ENCODE measurements at regions not wholly inside any gene's neighbourhood (a gene's known extent, or its start where the extent isn't known, plus 50 kb on each side); places are given as distances from the start of the nearest gene placed in this dataset.

GRCh38 chr5:101535626-101536025 is 632.5 kb upstream of the ST8SIA4 start:
- Histone ChIP-seq H3K4me3 (no peak overlapping the region), H3K4me1 (ENCODE audit: insufficient read depth) (0 out of 2 replicates have a peak, but pooled peaks cover 4% of the 10 kb centered on the region), H3K27ac (ENCODE audit: low read depth) (no peak overlapping the region), H3K4me2 (no peak overlapping the region), H3K27me3 (ENCODE audit: insufficient read depth) (no peaks in the 10 kb centered on the region), H3K9me2 (ENCODE audit: insufficient read depth) (peaks cover 12% of the 10 kb centered on the region), H4K20me1 (replicated peaks; ENCODE audit: insufficient read depth) (no peaks in the 10 kb centered on the region), H3K79me2 (replicated peaks; ENCODE audit: insufficient read depth) (no peaks in the 10 kb centered on the region), H2AFZ (no peak overlapping the region), H3F3A (replicated peaks; ENCODE audit: low read depth) (no peaks in the 10 kb centered on the region), H3K36me3 (ENCODE audit: insufficient read depth) (no peaks in the 10 kb centered on the region)
- no peak overlapping the region for H3K27ac Mint-ChIP-seq
- H3K36me3 Mint-ChIP-seq (ENCODE audit: low read depth), result peaks cover 3% of the 10 kb centered on the region; the same call in 1 of the 3 replicates
- H3K4me3 Mint-ChIP-seq, result no peak overlapping the region
- TF ChIP-seq EZH2 (IDR thresholded peaks at IDR 0.05; ENCODE audit: low read depth, unreplicated experiment), result no peak
- TF ChIP-seq EZH2phosphoT487 (IDR thresholded peaks at IDR 0.05; ENCODE audit: unreplicated experiment), result no peak
- TF ChIP-seq POLR2AphosphoS5 (IDR thresholded peaks at IDR 0.05; ENCODE audit: low read depth), result no peak
- TF ChIP-seq ZNF114 (CRISPR knock-in tag; IDR thresholded peaks at IDR 0.05), result no peak
- TF ChIP-seq, protein P1, sequence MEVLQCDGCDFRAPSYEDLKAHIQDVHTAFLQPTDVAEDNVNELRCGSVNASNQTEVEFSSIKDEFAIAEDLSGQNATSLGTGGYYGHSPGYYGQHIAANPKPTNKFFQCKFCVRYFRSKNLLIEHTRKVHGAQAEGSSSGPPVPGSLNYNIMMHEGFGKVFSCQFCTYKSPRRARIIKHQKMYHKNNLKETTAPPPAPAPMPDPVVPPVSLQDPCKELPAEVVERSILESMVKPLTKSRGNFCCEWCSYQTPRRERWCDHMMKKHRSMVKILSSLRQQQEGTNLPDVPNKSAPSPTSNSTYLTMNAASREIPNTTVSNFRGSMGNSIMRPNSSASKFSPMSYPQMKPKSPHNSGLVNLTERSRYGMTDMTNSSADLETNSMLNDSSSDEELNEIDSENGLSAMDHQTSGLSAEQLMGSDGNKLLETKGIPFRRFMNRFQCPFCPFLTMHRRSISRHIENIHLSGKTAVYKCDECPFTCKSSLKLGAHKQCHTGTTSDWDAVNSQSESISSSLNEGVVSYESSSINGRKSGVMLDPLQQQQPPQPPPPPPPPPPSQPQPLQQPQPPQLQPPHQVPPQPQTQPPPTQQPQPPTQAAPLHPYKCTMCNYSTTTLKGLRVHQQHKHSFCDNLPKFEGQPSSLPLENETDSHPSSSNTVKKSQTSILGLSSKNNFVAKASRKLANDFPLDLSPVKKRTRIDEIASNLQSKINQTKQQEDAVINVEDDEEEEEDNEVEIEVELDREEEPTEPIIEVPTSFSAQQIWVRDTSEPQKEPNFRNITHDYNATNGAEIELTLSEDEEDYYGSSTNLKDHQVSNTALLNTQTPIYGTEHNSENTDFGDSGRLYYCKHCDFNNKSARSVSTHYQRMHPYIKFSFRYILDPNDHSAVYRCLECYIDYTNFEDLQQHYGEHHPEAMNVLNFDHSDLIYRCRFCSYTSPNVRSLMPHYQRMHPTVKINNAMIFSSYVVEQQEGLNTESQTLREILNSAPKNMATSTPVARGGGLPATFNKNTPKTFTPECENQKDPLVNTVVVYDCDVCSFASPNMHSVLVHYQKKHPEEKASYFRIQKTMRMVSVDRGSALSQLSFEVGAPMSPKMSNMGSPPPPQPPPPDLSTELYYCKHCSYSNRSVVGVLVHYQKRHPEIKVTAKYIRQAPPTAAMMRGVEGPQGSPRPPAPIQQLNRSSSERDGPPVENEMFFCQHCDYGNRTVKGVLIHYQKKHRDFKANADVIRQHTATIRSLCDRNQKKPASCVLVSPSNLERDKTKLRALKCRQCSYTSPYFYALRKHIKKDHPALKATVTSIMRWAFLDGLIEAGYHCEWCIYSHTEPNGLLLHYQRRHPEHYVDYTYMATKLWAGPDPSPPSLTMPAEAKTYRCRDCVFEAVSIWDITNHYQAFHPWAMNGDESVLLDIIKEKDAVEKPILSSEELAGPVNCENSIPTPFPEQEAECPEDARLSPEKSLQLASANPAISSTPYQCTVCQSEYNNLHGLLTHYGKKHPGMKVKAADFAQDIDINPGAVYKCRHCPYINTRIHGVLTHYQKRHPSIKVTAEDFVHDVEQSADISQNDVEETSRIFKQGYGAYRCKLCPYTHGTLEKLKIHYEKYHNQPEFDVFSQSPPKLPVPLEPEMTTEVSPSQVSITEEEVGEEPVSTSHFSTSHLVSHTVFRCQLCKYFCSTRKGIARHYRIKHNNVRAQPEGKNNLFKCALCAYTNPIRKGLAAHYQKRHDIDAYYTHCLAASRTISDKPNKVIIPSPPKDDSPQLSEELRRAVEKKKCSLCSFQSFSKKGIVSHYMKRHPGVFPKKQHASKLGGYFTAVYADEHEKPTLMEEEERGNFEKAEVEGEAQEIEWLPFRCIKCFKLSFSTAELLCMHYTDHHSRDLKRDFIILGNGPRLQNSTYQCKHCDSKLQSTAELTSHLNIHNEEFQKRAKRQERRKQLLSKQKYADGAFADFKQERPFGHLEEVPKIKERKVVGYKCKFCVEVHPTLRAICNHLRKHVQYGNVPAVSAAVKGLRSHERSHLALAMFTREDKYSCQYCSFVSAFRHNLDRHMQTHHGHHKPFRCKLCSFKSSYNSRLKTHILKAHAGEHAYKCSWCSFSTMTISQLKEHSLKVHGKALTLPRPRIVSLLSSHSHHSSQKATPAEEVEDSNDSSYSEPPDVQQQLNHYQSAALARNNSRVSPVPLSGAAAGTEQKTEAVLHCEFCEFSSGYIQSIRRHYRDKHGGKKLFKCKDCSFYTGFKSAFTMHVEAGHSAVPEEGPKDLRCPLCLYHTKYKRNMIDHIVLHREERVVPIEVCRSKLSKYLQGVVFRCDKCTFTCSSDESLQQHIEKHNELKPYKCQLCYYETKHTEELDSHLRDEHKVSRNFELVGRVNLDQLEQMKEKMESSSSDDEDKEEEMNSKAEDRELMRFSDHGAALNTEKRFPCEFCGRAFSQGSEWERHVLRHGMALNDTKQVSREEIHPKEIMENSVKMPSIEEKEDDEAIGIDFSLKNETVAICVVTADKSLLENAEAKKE (CRISPR knock-in tag; IDR thresholded peaks at IDR 0.05), result no peak
- no peak for TF ChIP-seq CREB1 (CRISPR knock-in tag; IDR thresholded peaks at IDR 0.05; ENCODE audit: low read depth)
- TF ChIP-seq, protein P2, sequence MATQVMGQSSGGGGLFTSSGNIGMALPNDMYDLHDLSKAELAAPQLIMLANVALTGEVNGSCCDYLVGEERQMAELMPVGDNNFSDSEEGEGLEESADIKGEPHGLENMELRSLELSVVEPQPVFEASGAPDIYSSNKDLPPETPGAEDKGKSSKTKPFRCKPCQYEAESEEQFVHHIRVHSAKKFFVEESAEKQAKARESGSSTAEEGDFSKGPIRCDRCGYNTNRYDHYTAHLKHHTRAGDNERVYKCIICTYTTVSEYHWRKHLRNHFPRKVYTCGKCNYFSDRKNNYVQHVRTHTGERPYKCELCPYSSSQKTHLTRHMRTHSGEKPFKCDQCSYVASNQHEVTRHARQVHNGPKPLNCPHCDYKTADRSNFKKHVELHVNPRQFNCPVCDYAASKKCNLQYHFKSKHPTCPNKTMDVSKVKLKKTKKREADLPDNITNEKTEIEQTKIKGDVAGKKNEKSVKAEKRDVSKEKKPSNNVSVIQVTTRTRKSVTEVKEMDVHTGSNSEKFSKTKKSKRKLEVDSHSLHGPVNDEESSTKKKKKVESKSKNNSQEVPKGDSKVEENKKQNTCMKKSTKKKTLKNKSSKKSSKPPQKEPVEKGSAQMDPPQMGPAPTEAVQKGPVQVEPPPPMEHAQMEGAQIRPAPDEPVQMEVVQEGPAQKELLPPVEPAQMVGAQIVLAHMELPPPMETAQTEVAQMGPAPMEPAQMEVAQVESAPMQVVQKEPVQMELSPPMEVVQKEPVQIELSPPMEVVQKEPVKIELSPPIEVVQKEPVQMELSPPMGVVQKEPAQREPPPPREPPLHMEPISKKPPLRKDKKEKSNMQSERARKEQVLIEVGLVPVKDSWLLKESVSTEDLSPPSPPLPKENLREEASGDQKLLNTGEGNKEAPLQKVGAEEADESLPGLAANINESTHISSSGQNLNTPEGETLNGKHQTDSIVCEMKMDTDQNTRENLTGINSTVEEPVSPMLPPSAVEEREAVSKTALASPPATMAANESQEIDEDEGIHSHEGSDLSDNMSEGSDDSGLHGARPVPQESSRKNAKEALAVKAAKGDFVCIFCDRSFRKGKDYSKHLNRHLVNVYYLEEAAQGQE (IDR thresholded peaks at IDR 0.05; ENCODE audit: unreplicated experiment), result no peak
- TF ChIP-seq JUNB (IDR thresholded peaks at IDR 0.05; ENCODE audit: unreplicated experiment), result no peak
- TF ChIP-seq STAT1 (IDR thresholded peaks at IDR 0.05; ENCODE audit: unreplicated experiment), result no peak
- TF ChIP-seq, protein P3, sequence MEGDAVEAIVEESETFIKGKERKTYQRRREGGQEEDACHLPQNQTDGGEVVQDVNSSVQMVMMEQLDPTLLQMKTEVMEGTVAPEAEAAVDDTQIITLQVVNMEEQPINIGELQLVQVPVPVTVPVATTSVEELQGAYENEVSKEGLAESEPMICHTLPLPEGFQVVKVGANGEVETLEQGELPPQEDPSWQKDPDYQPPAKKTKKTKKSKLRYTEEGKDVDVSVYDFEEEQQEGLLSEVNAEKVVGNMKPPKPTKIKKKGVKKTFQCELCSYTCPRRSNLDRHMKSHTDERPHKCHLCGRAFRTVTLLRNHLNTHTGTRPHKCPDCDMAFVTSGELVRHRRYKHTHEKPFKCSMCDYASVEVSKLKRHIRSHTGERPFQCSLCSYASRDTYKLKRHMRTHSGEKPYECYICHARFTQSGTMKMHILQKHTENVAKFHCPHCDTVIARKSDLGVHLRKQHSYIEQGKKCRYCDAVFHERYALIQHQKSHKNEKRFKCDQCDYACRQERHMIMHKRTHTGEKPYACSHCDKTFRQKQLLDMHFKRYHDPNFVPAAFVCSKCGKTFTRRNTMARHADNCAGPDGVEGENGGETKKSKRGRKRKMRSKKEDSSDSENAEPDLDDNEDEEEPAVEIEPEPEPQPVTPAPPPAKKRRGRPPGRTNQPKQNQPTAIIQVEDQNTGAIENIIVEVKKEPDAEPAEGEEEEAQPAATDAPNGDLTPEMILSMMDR (conservative IDR thresholded peaks at IDR 0.05; ENCODE audit: low read depth in 2 of 2), result no peak
- no peak for TF ChIP-seq ETS1 (IDR thresholded peaks at IDR 0.05)
- no peak for TF ChIP-seq NANOG (IDR thresholded peaks at IDR 0.05; ENCODE audit: borderline replicate concordance)
- TF ChIP-seq ZNF331 (CRISPR knock-in tag; IDR thresholded peaks at IDR 0.05; ENCODE audit: low read depth), result no peak
- DNase-seq (ENCODE audit: low spot score) (no peak), ATAC-seq (no peak)
- no peaks in the 10 kb centered on the region; the same call in 2 of the 3 replicates for H3K9me3 Mint-ChIP-seq
- H3K4me1 Mint-ChIP-seq, result peaks cover 8% of the 10 kb centered on the region; the same call in 2 of the 3 replicates
- peaks cover 3% of the 10 kb centered on the region for H3K27me3 Mint-ChIP-seq (ENCODE audit: insufficient read depth, low read depth, poor library complexity)
